Osteocyte (in vitro differentiated cells): ENCODE measurements at regions not wholly inside any gene's neighbourhood (a gene's known extent, or its start where the extent isn't known, plus 50 kb on each side); places are given as distances from the start of the nearest gene placed in this dataset.

ENCODE experiments used
- DNase-seq: peaks from one replicate; pipeline ENCODE4 v3.0.0; 2021; ENCODE audit warnings: mixed read lengths; ENCODE audit not compliant: unreplicated experiment; ENCODE audit errors: extremely low spot score
- H3K27ac Mint-ChIP-seq: one replicate; pipeline ENCODE4 v1.8.0; 2021; ENCODE audit warnings: mild to moderate bottlenecking, mixed read lengths; ENCODE audit not compliant: unreplicated experiment
- H3K27me3 Mint-ChIP-seq: one replicate; pipeline ENCODE4 v1.8.0; 2021; ENCODE audit warnings: mixed read lengths; ENCODE audit not compliant: unreplicated experiment
- H3K36me3 Mint-ChIP-seq: one replicate; pipeline ENCODE4 v1.8.0; 2021; ENCODE audit warnings: mixed read lengths; ENCODE audit not compliant: unreplicated experiment
- H3K4me1 Mint-ChIP-seq: one replicate; pipeline ENCODE4 v1.8.0; 2021; ENCODE audit warnings: mixed read lengths; ENCODE audit not compliant: unreplicated experiment
- H3K4me3 Mint-ChIP-seq: one replicate; pipeline ENCODE4 v1.8.0; 2021; ENCODE audit warnings: mild to moderate bottlenecking, moderate library complexity, mixed read lengths; ENCODE audit not compliant: unreplicated experiment
- H3K9me3 Mint-ChIP-seq: one replicate; pipeline ENCODE4 v1.8.0; 2021; ENCODE audit warnings: mixed read lengths; ENCODE audit not compliant: unreplicated experiment
- CTCF ChIP-seq: fragments of 200-600 bp; sonication (generic); IDR thresholded peaks from 2 replicates; pipeline ENCODE4 v1.5.0; 2021; ENCODE audit warnings: antibody characterized with exemption, mild to moderate bottlenecking, moderate library complexity

GRCh38 chr15:81595752-81596151 lies 221.7 kb upstream of the TMC3 start:
- Mint-ChIP-seq H3K4me3 (no peak overlapping the region), H3K36me3 (peaks cover 3% of the 10 kb centered on the region), H3K27ac (no peak overlapping the region), H3K27me3 (no peaks in the 10 kb centered on the region), H3K4me1 (no peaks in the 10 kb centered on the region), H3K9me3 (peaks cover 26% of the 10 kb centered on the region)
- no peak for TF ChIP-seq CTCF
- DNase-seq, result no peak

DNA sequence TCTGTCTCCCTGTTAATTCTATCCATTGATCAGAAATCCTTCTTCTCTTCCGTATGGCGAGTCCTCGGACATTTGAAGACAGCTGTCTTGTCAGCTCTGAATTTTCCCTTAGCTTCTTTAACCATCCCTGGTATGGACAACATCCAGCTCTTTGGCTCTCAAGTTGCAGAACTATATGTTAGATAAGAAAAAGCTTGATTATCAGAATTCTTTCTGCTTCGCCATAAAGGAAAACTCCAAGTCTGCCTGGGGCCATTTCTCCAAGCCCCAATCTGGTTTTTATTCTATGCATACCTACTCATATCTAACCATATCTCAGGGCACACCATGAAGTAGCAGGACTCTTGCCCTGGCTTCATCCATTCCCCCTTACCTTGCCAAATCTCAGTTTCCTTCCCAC lies 215.7 kb upstream of the TMC3 start:
- H3K4me1 Mint-ChIP-seq, result no peaks in the 10 kb centered on the region
- peaks cover 12% of the 10 kb centered on the region for H3K27me3 Mint-ChIP-seq
- no peak overlapping the region for H3K27ac Mint-ChIP-seq
- no peak for TF ChIP-seq CTCF
- DNase-seq, result no peak
- no peaks in the 10 kb centered on the region for H3K36me3 Mint-ChIP-seq
- no peak overlapping the region for H3K4me3 Mint-ChIP-seq
- H3K9me3 Mint-ChIP-seq, result no peaks in the 10 kb centered on the region

DNA sequence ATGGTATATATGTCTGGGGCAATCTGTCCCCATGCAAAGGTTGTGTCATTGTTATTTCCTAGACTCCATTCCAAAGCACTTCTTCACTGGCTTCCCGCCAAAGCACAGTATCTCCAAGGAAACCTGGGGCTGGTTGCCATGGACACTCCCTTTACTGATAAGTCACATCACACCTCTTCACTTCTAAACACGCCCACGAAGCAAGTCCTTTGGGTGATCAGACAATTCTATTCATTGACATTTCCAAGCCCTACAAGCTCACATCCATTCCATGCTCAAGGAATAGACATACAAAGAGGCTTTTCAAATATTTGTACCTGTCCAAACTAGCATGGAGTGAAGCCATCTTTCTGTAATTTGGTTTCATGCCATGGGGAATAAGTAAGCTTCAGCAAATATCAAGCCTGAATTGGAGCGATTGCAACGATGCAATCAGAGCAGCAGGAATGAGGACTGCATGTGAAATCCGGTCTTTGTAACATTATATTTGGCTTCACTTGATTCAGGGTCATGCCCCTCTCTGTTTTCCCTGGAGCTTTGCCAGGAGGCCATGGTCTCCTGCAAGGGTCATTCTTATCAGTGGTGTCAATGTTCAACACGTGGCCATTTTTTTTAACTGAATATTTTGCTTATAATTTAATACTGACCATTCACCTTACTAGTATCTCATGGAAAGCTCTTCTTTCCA lies 201.6 kb upstream of the TMC3 start:
- H3K27ac Mint-ChIP-seq, result no peak overlapping the region
- H3K4me3 Mint-ChIP-seq, result no peak overlapping the region
- peaks cover 5% of the 10 kb centered on the region for H3K4me1 Mint-ChIP-seq
- no peaks in the 10 kb centered on the region for H3K36me3 Mint-ChIP-seq
- no peak for DNase-seq
- TF ChIP-seq CTCF, result no peak
- peaks cover 41% of the 10 kb centered on the region for H3K27me3 Mint-ChIP-seq
- H3K9me3 Mint-ChIP-seq, result no peaks in the 10 kb centered on the region

DNA sequence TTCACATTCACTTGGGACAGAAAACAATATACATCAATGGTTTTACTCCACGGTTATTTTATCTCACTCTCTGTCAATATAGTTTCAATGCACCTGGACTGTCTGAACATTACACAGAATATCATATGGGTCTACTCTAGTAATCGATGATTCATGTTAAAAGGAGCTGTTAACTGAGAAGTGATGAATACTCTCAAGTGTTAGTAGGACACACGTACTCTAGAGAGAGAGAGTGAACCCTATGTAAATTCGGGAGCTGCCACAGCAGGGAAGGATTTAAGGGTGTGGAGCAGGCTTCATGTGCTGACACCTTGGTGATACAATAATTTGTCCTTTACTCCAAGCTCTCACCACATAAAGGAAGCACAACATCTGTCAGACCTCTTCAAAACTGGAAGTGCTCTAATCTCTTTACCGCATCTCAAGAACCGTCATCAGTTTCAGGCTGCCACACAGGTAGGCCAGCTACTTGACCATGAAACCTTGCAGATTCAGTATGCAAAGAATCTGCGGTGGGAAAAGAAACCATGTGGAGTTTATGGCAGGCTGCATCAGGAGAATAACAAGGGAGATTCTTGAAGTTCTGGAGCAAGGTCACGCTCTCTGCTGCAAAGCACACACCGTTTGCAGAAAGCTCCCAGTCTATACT lies 199.2 kb upstream of the TMC3 start:
- Mint-ChIP-seq H3K4me1 (peaks cover 5% of the 10 kb centered on the region), H3K27ac (no peak overlapping the region), H3K36me3 (no peaks in the 10 kb centered on the region), H3K27me3 (peaks cover 38% of the 10 kb centered on the region), H3K4me3 (no peak overlapping the region), H3K9me3 (no peaks in the 10 kb centered on the region)
- no peak for DNase-seq
- TF ChIP-seq CTCF, result no peak

- Mint-ChIP-seq H3K9me3 (no peaks in the 10 kb centered on the region), H3K36me3 (no peaks in the 10 kb centered on the region), H3K4me1 (peaks cover 5% of the 10 kb centered on the region), H3K27me3 (peaks cover 39% of the 10 kb centered on the region), H3K27ac (no peak overlapping the region), H3K4me3 (no peak overlapping the region)
- no peak for DNase-seq
- TF ChIP-seq CTCF, result no peak
Observed at GRCh38 chr15:81572190-81572589, 198.2 kb upstream of the TMC3 start.
